ENCODE measurements at regions not wholly inside any gene's neighbourhood (a gene's known extent, or its start where the extent isn't known, plus 50 kb on each side); places are given as distances from the start of the nearest gene placed in this dataset.
A peak's percentile ranks its signal among the peaks of the same experiment; 100 is the strongest.

DNA sequence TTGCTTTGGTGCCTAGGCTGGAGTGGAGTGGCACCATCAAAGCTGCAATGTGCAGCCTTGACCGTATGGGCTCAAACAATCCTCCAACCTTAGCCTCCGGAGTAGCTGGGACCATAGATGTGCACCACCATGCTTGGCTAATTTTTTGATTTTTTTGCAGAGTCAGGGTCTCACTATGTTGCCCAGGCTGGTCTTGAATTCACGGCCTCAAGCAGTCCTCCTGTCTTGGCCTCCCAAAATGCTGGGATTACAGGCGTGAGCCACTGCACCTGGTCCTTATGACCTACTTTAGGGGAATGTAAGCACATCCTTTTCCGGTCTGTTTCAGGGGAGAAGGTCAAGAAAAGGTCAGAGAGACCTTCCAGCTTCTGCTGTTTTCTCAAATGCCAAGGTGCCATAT, 53.4 kb upstream of the SPRED2 start:
- no peak for DNase-seq

DNA sequence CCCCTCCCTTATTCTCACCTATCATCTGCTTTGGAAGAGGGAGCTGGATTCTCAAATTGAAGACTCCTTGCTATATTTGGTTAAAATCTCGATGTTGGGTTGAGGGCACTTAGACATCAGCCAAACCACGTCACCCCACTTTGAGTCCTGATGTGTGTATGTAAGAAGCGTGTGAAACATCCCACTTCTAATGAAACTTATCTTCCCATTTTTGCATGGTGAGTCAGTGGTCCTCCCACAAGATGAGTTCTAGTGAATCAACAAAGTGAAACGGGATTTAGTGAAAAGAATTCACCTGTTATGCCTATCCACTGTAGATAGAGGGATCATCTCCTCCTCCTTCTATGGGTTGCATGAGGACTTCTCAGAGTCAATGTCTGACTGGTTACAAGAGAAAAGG, 51.4 kb upstream of the SPRED2 start:
- DNase-seq = peak in 1 of 2 donors; percentile 20

DNA sequence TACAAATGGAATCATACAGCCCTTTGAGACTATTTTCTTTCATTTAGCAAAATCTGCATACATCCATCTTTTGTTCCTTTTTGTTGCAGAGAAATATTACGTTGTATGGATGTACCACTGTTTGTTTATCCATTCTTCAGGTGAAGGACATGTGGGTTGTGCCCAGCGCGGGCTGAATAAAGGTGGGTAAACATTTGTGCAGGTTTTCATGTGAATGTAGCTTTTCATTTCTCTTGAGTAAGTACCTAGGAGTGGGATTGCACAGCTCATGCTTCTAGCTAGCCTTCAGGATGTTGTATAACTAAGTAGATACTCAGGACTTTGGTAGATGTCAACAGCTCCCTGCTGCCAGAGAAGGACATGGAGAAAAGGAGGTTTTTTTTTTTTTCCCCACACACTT, 50.6 kb upstream of the SPRED2 start:
- no peak for DNase-seq

All from inflammatory macrophage (primary cell).